Endothelial cell of umbilical vein (primary cell): ENCODE measurements at regions not wholly inside any gene's neighbourhood (a gene's known extent, or its start where the extent isn't known, plus 50 kb on each side); places are given as distances from the start of the nearest gene placed in this dataset.

Source experiments
- BruUV-seq: library from RNA; stranded (reverse); fragments of 400-500 nt; replicated peaks from 2 replicates; lab custom pipeline; 2021; lab: Mats Ljungman, UMichigan
- CTCF ChIA-PET: fragments of 300-600, 350-600 bp; sonication (Branson Sonifier 250); formaldehyde crosslinking; loops from one replicate; lab custom pipeline; 2021; ENCODE audit warnings: antibody characterized with exemption, inconsistent platforms; lab: Charles Lee
- POLR2A ChIA-PET: fragments of 300-600, 350-600 bp; sonication (Branson Sonifier 250); formaldehyde crosslinking; loops from one replicate; lab custom pipeline; 2021; ENCODE audit warnings: antibody characterized with exemption, inconsistent platforms; lab: Charles Lee
- DNase-seq: peaks from one replicate; pipeline ENCODE4 v3.0.0-alpha.2; 2011; ENCODE audit warnings: low read depth, low spot score
- FAIRE-seq: peaks from 2 replicates; lab custom pipeline; 2011; peaks lifted over from hg19 to GRCh38; lab: Jason Lieb, UNC
- H2AFZ ChIP-seq: 2 replicates; pipeline ENCODE4 v1.6.0; 2012; ENCODE audit warnings: low read depth, low read length, control low read depth, inconsistent platforms
- H3K27ac ChIP-seq: 2 replicates; pipeline ENCODE4 v1.5.1; 2011; ENCODE audit warnings: low read depth, mild to moderate bottlenecking, control low read depth, low read length, moderate library complexity; ENCODE audit not compliant: insufficient read depth
- H3K27me3 ChIP-seq, 2 experiments: 2 replicates each; pipeline versions ENCODE4 v1.6.0 to v1.6.1; 2011; ENCODE audit warnings: low read length in 2 of 2, mixed read lengths in 1 of 2; ENCODE audit not compliant: control insufficient read depth in 2 of 2, insufficient read depth in 2 of 2
- H3K36me3 ChIP-seq, 2 experiments: 2 replicates in 1 of 2; 3 replicates in 1 of 2; pipeline ENCODE4 v1.5.1; 2011; ENCODE audit warnings: low read length in 2 of 2, mild to moderate bottlenecking in 1 of 2, moderate library complexity in 1 of 2; ENCODE audit not compliant: control insufficient read depth in 2 of 2, insufficient read depth in 2 of 2; ENCODE audit errors: extremely low read depth in 1 of 2
- H3K4me1 ChIP-seq: 3 replicates; pipeline ENCODE4 v1.5.1; 2011; ENCODE audit warnings: mild to moderate bottlenecking, low read length; ENCODE audit not compliant: control insufficient read depth, insufficient read depth; ENCODE audit errors: extremely low read depth
- H3K4me2 ChIP-seq: 2 replicates; pipeline ENCODE4 v1.6.1; 2011; ENCODE audit warnings: low read length, control low read depth, mixed read lengths; ENCODE audit not compliant: insufficient read depth
- H3K4me3 ChIP-seq, 3 experiments: fragments of 200-600 bp in 1 of 3; sonication (generic), shearing (Covaris generic) in 1 of 3; replicated peaks in 1 of 3; 2 replicates each; pipeline ENCODE4 v1.5.1; 2011 to 2016; ENCODE audit warnings: control low read depth in 3 of 3, low read length in 3 of 3, mild to moderate bottlenecking in 2 of 3, inconsistent platforms in 1 of 3, low read depth in 1 of 3, moderate library complexity in 1 of 3; ENCODE audit not compliant: insufficient read depth in 1 of 3
- H3K79me2 ChIP-seq: 2 replicates; pipeline ENCODE4 v1.6.0; 2012; ENCODE audit warnings: low read length, inconsistent platforms; ENCODE audit not compliant: control insufficient read depth, insufficient read depth
- H3K9ac ChIP-seq: replicated peaks from 2 replicates; pipeline ENCODE3; 2011; ENCODE audit warnings: low read length, control low read depth; ENCODE audit not compliant: insufficient read depth; ENCODE audit errors: extremely low read depth
- H3K9me1 ChIP-seq: replicated peaks from 3 replicates; pipeline ENCODE4 v1.6.0; 2011; ENCODE audit warnings: mild to moderate bottlenecking, low read length; ENCODE audit not compliant: control insufficient read depth, insufficient read depth; ENCODE audit errors: extremely low read depth
- H3K9me3 ChIP-seq: replicated peaks from 2 replicates; pipeline ENCODE4 v1.5.1; 2012; ENCODE audit warnings: low read length, inconsistent platforms; ENCODE audit not compliant: control insufficient read depth, insufficient read depth
- H4K20me1 ChIP-seq: replicated peaks from 2 replicates; pipeline ENCODE3; 2011; ENCODE audit warnings: mild to moderate bottlenecking, low read length; ENCODE audit not compliant: control insufficient read depth, insufficient read depth; ENCODE audit errors: extremely low read depth
- EZH2 ChIP-seq: IDR thresholded peaks from 2 replicates; pipeline ENCODE4 v1.6.1; 2012; ENCODE audit warnings: borderline replicate concordance, low read depth, mild to moderate bottlenecking, moderate library complexity, low read length, inconsistent platforms; ENCODE audit not compliant: severe bottlenecking
- FOS ChIP-seq: IDR thresholded peaks from 2 replicates; pipeline ENCODE4 v1.6.1; 2011; ENCODE audit warnings: mild to moderate bottlenecking, low read length, moderate library complexity, borderline replicate concordance; ENCODE audit not compliant: insufficient read depth
- GATA2 ChIP-seq: IDR thresholded peaks from 2 replicates; pipeline ENCODE4 v1.7.0; 2011; ENCODE audit warnings: low read depth, mild to moderate bottlenecking, moderate library complexity, mixed read lengths, low read length; ENCODE audit not compliant: insufficient read length, insufficient read depth
- JUN ChIP-seq: IDR thresholded peaks from 2 replicates; pipeline ENCODE4 v1.6.1; 2011; ENCODE audit warnings: borderline replicate concordance, low read depth; ENCODE audit not compliant: insufficient read length, insufficient read depth
- MYC ChIP-seq: IDR thresholded peaks from one replicate; pipeline ENCODE4 v1.6.1; 2011; ENCODE audit warnings: mild to moderate bottlenecking, low read depth, low read length
- POLR2A ChIP-seq: IDR thresholded peaks from 2 replicates; pipeline ENCODE4 v1.6.1; 2012; ENCODE audit warnings: low read depth, mild to moderate bottlenecking, control low read depth, low read length
- POLR2AphosphoS5 ChIP-seq: IDR thresholded peaks from 2 replicates; pipeline ENCODE4 v1.6.1; 2012; ENCODE audit warnings: low read depth, mild to moderate bottlenecking, control low read depth, low read length, moderate library complexity; ENCODE audit not compliant: insufficient read depth
- dilution Hi-C: fragments of 300-500 bp; cut with MboI; formaldehyde crosslinking; loops from one replicate; pipeline ENCODE4 v1.15.0; 2019; ENCODE audit warnings: low sequenced_read_pairs; ENCODE audit not compliant: extremely low pct_ligation_motif_present
- intact Hi-C: fragments of 100-400 bp; cut with micrococcal nuclease; formaldehyde crosslinking; loops from one replicate; pipeline ENCODE4 v1.10.0; 2022
- TF ChIP-seq, protein P1 (sequence below): IDR thresholded peaks from 2 replicates; pipeline ENCODE4 v1.6.1; 2011; ENCODE audit not compliant: insufficient read depth, insufficient read length
- TF ChIP-seq, protein P2 (sequence below), 2 donors: IDR thresholded peaks; 1 replicate in 1 of 2; 2 replicates in 1 of 2; pipeline ENCODE4 v1.5.1; 2011; ENCODE audit warnings: low read length in 2 of 2, mild to moderate bottlenecking in 2 of 2, moderate library complexity in 2 of 2, control low read depth in 1 of 2, inconsistent platforms in 1 of 2, low read depth in 1 of 2; ENCODE audit not compliant: insufficient read depth in 1 of 2; ENCODE audit errors: extremely low read depth in 1 of 2

DNA sequence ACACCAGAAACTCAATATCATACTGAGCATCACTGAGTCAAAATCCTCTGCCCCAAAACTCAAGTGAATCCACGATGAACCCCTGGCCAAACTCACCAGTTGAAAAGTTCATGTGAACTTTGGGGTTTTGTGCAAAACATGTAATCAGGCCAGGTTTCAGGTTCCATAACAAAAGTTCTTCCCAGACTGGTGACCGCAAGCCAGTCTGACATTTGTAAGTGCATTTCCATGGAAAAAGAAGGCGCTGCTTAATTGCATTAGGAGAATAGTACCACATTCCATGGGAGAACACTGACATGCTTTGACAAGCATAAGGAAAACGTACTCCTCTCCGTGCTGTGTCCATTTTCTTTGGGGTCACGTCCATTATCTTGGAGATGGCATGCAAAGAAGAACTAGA, 567.0 kb downstream of the BNC2 start:
- no peaks in the 10 kb centered on the region for H3K79me2 ChIP-seq
- no peaks in the 10 kb centered on the region for H3K9me1 ChIP-seq
- no TSS peak for BruUV-seq
- peaks cover 2 to 19% of the 10 kb centered on the region in 2 experiments for H3K27me3 ChIP-seq
- no peaks in the 10 kb centered on the region for H3K36me3 ChIP-seq
- ChIA-PET POLR2A (no interaction called here), CTCF (no interaction called here)
- H3K27ac ChIP-seq: no peak overlapping the region
- no peaks in the 10 kb centered on the region for H3K4me1 ChIP-seq
- no peaks in the 10 kb centered on the region for H3K9me3 ChIP-seq
- no peak overlapping the region for H2AFZ ChIP-seq
- no peak overlapping the region for H3K9ac ChIP-seq
- TF ChIP-seq FOS: no peak
- no peak for TF ChIP-seq JUN
- TF ChIP-seq, protein P1, sequence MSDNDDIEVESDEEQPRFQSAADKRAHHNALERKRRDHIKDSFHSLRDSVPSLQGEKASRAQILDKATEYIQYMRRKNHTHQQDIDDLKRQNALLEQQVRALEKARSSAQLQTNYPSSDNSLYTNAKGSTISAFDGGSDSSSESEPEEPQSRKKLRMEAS: no peak
- no peak for TF ChIP-seq EZH2
- TF ChIP-seq, protein P2, sequence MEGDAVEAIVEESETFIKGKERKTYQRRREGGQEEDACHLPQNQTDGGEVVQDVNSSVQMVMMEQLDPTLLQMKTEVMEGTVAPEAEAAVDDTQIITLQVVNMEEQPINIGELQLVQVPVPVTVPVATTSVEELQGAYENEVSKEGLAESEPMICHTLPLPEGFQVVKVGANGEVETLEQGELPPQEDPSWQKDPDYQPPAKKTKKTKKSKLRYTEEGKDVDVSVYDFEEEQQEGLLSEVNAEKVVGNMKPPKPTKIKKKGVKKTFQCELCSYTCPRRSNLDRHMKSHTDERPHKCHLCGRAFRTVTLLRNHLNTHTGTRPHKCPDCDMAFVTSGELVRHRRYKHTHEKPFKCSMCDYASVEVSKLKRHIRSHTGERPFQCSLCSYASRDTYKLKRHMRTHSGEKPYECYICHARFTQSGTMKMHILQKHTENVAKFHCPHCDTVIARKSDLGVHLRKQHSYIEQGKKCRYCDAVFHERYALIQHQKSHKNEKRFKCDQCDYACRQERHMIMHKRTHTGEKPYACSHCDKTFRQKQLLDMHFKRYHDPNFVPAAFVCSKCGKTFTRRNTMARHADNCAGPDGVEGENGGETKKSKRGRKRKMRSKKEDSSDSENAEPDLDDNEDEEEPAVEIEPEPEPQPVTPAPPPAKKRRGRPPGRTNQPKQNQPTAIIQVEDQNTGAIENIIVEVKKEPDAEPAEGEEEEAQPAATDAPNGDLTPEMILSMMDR (IDR thresholded peaks at IDR 0.05; ENCODE audit: extremely low read depth in 1 of 2, insufficient read depth in 1 of 2, low read depth in 1 of 2, low read length in 2 of 2): no peak
- TF ChIP-seq MYC: no peak
- no peak for TF ChIP-seq POLR2A
- TF ChIP-seq POLR2AphosphoS5: no peak
- TF ChIP-seq GATA2: no peak
- intact Hi-C loops: no loop called here
- no peak for FAIRE-seq
- no peaks in the 10 kb centered on the region for H4K20me1 ChIP-seq
- dilution Hi-C loops: no loop called here
- H3K4me2 ChIP-seq: no peak overlapping the region
- DNase-seq: no peak
- H3K4me3 ChIP-seq: no peak overlapping the region
